Duodenal mucosa (tissue), 2 donors: ENCODE measurements at regions not wholly inside any gene's neighbourhood (a gene's known extent, or its start where the extent isn't known, plus 50 kb on each side); places are given as distances from the start of the nearest gene placed in this dataset.

ENCODE experiments used
- H3K27ac ChIP-seq: one replicate; pipeline ENCODE4 v1.7.0; 2013; ENCODE audit warnings: low read depth, low read length
- H3K27me3 ChIP-seq, 2 donors: one replicate each; pipeline ENCODE4 v1.7.0; 2013; ENCODE audit warnings: low read length in 2 of 2, control low read depth in 1 of 2; ENCODE audit not compliant: insufficient read depth in 2 of 2, control insufficient read depth in 1 of 2
- H3K36me3 ChIP-seq, 2 donors: one replicate each; pipeline ENCODE4 v1.7.0; 2013; ENCODE audit warnings: low read length in 2 of 2, control low read depth in 1 of 2; ENCODE audit not compliant: insufficient read depth in 2 of 2, control insufficient read depth in 1 of 2
- H3K4me1 ChIP-seq, 2 donors: one replicate each; pipeline ENCODE4 v1.7.0; 2013; ENCODE audit warnings: low read length in 2 of 2, control low read depth in 1 of 2; ENCODE audit not compliant: insufficient read depth in 2 of 2, control insufficient read depth in 1 of 2
- H3K4me3 ChIP-seq, 2 donors: one replicate each; pipeline ENCODE4 v1.7.0; 2013; ENCODE audit warnings: low read length in 2 of 2, low read depth in 1 of 2
- H3K9ac ChIP-seq, 2 donors: one replicate each; pipeline ENCODE4 v1.7.0; 2013; ENCODE audit warnings: low read length in 2 of 2, low read depth in 1 of 2
- H3K9me3 ChIP-seq, 2 donors: one replicate each; pipeline ENCODE4 v1.7.0; 2013; ENCODE audit warnings: low read length in 2 of 2, control low read depth in 1 of 2; ENCODE audit not compliant: control insufficient read depth in 1 of 2

DNA sequence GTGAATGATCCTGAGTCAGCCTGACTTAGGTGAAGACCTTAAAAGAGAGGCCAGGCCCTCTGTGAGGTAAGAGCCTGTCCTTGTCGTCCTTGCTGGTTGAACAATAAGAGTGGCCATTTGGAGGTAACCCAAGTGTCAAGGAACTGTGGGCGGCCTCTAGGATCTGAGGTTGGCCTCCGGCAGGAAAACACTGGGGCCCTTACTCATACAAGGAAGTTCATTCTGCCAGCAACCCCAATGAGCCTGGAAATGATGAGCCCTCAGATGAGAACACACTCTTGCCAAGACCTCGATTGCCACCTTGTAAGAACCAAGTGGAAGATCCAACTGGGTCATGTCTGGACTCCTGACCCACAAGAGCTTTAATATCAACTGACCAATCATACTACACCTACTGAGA, 95.5 kb upstream of the LRATD1 start:
- no peak overlapping the region for H3K9ac ChIP-seq
- H3K4me1 ChIP-seq, result no peaks in the 10 kb centered on the region
- H3K4me3 ChIP-seq, result no peak overlapping the region
- H3K27me3 ChIP-seq, result no peaks in the 10 kb centered on the region
- H3K36me3 ChIP-seq, result no peaks in the 10 kb centered on the region
- H3K9me3 ChIP-seq, result no peaks in the 10 kb centered on the region
- no peak overlapping the region for H3K27ac ChIP-seq

- Histone ChIP-seq H3K27me3 (no peaks in the 10 kb centered on the region), H3K9me3 (no peaks in the 10 kb centered on the region), H3K9ac (no peak overlapping the region), H3K4me3 (no peak overlapping the region), H3K27ac (no peak overlapping the region), H3K36me3 (no peaks in the 10 kb centered on the region), H3K4me1 (no peaks in the 10 kb centered on the region)
Measured at GRCh38 chr2:14540015-14540414, 92.5 kb upstream of the LRATD1 start.

DNA sequence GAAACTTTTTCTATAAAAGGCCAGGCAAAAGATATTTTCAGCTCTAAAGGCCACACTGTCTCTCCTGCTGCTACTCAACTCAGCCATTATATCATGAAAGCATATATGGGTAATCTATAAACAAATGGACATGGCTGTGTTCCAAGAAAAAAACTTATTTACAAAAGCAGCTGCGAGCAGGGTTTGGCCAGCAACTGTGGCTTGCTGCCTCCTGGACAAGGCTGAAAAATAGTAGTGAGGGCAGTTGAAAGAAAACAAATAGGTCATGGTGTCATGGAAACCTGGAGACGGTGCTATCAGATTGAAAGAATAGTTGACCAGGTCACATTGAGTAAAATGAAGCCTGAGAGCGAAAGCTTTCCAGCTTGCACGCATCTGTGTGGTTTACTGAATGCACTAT, 89.2 kb upstream of the LRATD1 start:
- H3K9ac ChIP-seq, result no peak overlapping the region
- H3K9me3 ChIP-seq, result no peaks in the 10 kb centered on the region

DNA sequence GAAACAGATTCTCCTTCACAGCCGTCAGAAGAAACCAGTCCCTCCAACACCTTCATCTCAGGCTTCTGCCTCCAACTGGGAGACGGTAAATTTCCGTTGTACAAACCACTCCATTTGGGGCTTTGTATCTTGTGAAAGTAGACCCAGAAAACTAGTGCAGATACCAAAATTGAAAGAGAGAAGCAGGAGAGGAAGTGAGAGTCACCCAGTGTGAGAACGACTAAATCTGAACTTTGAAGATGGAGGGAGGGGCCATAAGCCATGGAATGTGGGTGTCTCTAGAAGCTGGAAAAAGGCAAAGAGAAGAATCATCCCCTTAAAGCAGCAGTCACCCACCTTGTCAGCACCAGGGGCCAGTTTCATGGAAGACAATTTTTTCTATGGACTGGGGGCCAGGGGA, 88.3 kb upstream of the LRATD1 start:
- Histone ChIP-seq H3K27me3 (no peaks in the 10 kb centered on the region), H3K9ac (no peak overlapping the region), H3K27ac (no peak overlapping the region), H3K4me1 (no peaks in the 10 kb centered on the region), H3K9me3 (no peaks in the 10 kb centered on the region), H3K36me3 (no peaks in the 10 kb centered on the region), H3K4me3 (no peak overlapping the region)

More for the DNA sequence above, 89.2 kb upstream of the LRATD1 start:
- Histone ChIP-seq H3K36me3 (no peaks in the 10 kb centered on the region), H3K27ac (no peak overlapping the region), H3K4me3 (no peak overlapping the region), H3K4me1 (no peaks in the 10 kb centered on the region), H3K27me3 (no peaks in the 10 kb centered on the region)

- Histone ChIP-seq H3K4me1 (no peaks in the 10 kb centered on the region), H3K4me3 (no peak overlapping the region), H3K9ac (no peak overlapping the region), H3K27me3 (no peaks in the 10 kb centered on the region), H3K27ac (no peak overlapping the region), H3K36me3 (no peaks in the 10 kb centered on the region), H3K9me3 (no peaks in the 10 kb centered on the region)
Measured at GRCh38 chr2:14547830-14548229, 84.7 kb upstream of the LRATD1 start.

DNA sequence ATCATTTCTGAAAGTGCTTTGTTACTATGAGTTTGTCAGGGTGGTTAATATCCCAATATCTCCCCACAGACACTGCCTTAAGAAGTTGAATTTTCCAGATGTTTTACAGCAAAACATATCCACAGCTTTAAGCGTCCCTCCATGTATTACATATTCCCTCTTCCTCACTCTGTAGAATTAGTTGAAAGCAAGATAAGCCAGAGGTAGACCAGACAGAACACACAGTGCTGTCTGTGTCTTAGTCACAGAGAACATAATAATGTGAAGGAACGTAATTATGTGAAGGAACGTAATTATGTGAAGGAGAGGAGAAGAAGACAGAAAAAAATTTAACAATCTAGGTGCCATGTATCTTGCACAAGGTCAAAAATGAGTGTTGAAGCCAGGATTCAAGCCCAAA, 81.9 kb upstream of the LRATD1 start:
- Histone ChIP-seq H3K27me3 (no peaks in the 10 kb centered on the region), H3K4me1 (peaks cover 6 to 9% of the 10 kb centered on the region in 2 donors), H3K9me3 (no peaks in the 10 kb centered on the region), H3K27ac (no peak overlapping the region), H3K4me3 (no peak overlapping the region), H3K9ac (no peak overlapping the region), H3K36me3 (no peaks in the 10 kb centered on the region)

DNA sequence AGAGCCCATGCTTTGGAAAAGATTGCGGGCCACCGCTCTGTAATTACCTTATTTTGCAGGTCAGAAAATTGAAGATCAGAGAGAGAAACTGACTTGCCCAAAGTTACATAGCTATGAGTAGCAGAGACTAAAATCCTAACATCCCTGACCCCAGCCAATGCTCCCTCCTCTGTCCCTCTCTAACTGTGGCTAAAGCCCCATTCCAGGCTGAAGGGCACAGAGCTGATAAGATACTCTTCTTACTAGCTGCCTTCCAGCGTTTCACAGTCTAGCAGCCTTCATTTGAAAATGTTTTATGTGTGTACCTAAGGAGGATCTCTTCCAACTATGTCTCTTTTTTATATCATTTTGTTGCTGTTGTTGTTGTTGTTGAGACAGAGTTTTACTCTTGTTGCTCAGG, 81.4 kb upstream of the LRATD1 start:
- H3K27ac ChIP-seq, result no peak overlapping the region
- no peaks in the 10 kb centered on the region for H3K36me3 ChIP-seq
- H3K27me3 ChIP-seq, result no peaks in the 10 kb centered on the region
- H3K9ac ChIP-seq, result no peak overlapping the region
- peaks cover 7 to 13% of the 10 kb centered on the region in 2 donors for H3K4me1 ChIP-seq
- no peaks in the 10 kb centered on the region for H3K9me3 ChIP-seq
- no peak overlapping the region for H3K4me3 ChIP-seq

GRCh38 chr2:14552286-14552685, 80.2 kb upstream of the LRATD1 start:
- Histone ChIP-seq H3K36me3 (no peaks in the 10 kb centered on the region), H3K9me3 (no peaks in the 10 kb centered on the region), H3K4me1 (peaks cover 7 to 15% of the 10 kb centered on the region in 2 donors), H3K4me3 (no peak overlapping the region), H3K9ac (no peak overlapping the region), H3K27ac (no peak overlapping the region), H3K27me3 (no peaks in the 10 kb centered on the region)

DNA sequence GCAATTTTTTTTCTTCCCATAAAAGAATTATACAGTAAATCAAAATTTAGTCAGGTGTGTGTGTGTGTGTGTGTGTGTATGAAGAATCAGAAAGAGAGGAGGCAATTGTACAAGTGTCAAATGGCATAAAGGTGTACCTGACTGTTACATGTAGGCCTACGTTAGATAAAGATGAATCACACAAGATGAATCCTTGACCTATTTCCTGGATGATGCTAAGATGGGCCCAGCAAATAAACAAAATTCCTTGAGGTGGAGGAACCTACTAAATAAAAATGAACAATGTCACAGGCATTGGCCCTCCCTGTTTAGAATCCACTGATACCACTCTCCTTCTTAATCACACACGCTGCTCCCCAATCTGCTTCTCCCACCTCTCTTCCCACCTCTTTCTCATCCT, 79.7 kb upstream of the LRATD1 start:
- H3K4me3 ChIP-seq, result no peak overlapping the region
- H3K4me1 ChIP-seq, result peaks cover 7 to 19% of the 10 kb centered on the region in 2 donors
- H3K9ac ChIP-seq, result no peak overlapping the region
- H3K9me3 ChIP-seq, result no peaks in the 10 kb centered on the region
- no peak overlapping the region for H3K27ac ChIP-seq
- H3K27me3 ChIP-seq, result no peaks in the 10 kb centered on the region
- H3K36me3 ChIP-seq, result no peaks in the 10 kb centered on the region

DNA sequence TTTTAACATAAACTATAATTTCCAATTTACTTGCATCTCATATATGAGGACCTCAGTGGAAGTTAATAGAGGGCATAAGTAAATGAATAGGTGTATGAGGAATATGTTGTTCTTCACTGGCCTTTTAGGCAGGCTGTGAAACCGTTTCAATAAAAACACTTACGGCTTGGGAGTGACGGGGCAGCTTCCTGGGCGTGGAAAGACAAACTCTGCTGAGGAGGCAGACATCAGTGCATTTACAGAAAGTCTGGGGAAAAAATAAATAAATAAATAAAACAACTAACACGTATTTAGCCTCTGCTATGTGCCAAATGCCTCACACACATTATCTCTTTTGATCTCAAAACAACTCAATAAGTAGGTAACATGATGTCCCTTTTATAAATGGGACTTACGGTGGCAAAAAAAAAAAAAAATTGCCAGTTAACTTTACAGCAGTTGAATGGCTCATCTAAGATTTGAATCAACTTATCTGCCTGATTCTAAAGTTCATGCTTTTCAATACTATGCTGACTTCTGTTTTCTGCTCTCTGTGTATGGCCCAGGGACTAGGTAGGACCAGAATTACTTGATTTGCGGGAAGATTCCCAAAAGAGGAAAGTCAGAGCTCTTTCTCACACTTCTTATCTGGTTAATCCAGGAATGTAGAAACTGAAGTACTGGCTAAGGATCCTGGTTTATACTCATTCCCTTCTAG, 77.5 kb upstream of the LRATD1 start:
- H3K9ac ChIP-seq, result no peak overlapping the region

More for the DNA sequence above, 77.5 kb upstream of the LRATD1 start:
- peak overlapping the region in 1 of 2 donors; percentile 28 for H3K4me3 ChIP-seq
- no peaks in the 10 kb centered on the region for H3K36me3 ChIP-seq
- peaks cover 10 to 31% of the 10 kb centered on the region in 2 donors for H3K4me1 ChIP-seq
- H3K9me3 ChIP-seq, result no peaks in the 10 kb centered on the region
- H3K27me3 ChIP-seq, result no peaks in the 10 kb centered on the region
- no peak overlapping the region for H3K27ac ChIP-seq
